Skin of body (tissue), 2 donors: ENCODE measurements at regions not wholly inside any gene's neighbourhood (a gene's known extent, or its start where the extent isn't known, plus 50 kb on each side); places are given as distances from the start of the nearest gene placed in this dataset. TPM values are rescaled to one million over a fixed set of nuclear protein-coding genes. Genes with fewer than 3 reads are reported as not detected.
"Not testable (repeated sequence)": the region's sequence is repeated elsewhere in the genome, so short reads cannot be mapped to it uniquely, and the experiment has no call there.

Experiments
- DNase-seq: peaks from one replicate; lab custom pipeline; 2025; lab: John Stamatoyannopoulos, UW
- small RNA-seq: library from RNA; depleted of rRNA; stranded (forward); fragments of <200 nt; gene quantifications from one replicate; pipeline ENCODE3, GENCODE V24; 2014; ENCODE audit warnings: low replicate concordance

GRCh38 chr15:99826157-99826780, 93.0 kb upstream of the LYSMD4 start:
- no peak for DNase-seq

- no peak for DNase-seq
Measured at GRCh38 chr15:99823346-99823745, 90.1 kb upstream of the LYSMD4 start.

- DNase-seq: no peak
Measured at GRCh38 chr15:99819981-99820718, 86.9 kb upstream of the LYSMD4 start.

- DNase-seq: no peak
Measured at GRCh38 chr15:99818872-99819271, 85.6 kb upstream of the LYSMD4 start.

GRCh38 chr15:99816862-99817261, 83.6 kb upstream of the LYSMD4 start:
- DNase-seq: not testable (repeated sequence)

DNA sequence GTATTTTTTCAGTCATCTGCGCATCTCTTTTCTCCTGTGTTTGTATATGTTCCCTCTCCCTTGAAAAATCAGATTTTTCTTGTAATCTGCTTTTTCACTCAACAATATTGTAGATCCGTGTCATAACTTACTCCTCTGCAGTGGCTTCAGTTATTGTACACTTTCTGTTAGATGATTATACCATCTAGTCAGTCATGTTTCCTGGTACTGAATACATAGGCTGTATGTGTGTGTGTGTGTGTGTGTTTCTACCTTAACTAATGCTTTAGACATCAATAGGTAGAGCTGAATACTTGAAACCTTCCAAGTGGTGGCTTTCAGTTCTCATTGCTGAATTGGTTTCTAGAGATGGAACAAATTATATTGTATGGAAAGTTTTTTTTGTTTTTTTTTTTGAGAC, 77.4 kb upstream of the LYSMD4 start:
- DNase-seq: not testable (repeated sequence)

DNA sequence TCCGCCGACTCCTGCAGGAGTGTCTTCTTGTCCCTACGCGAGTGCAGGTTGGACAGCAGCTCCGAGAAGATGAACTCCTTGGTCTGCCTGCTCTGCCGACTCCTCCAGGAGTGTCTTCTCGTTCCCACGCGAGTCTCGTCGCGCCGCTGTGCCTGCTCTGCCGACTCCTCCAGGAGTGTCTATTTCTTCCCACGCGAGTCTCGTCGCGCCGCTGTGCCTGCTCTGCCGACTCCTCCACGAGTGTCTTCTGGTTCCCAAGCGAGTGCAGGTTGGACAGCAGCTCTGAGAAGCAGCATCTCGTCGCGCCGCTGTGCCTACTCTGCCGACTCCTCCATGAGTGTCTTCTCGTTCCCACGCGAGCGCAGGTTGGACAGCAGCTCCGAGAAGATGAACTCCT, 66.6 kb upstream of the LYSMD4 start:
- not testable (repeated sequence) for DNase-seq

GRCh38 chr15:99799182-99799853, 66.1 kb upstream of the LYSMD4 start:
- DNase-seq: not testable (repeated sequence)

DNA sequence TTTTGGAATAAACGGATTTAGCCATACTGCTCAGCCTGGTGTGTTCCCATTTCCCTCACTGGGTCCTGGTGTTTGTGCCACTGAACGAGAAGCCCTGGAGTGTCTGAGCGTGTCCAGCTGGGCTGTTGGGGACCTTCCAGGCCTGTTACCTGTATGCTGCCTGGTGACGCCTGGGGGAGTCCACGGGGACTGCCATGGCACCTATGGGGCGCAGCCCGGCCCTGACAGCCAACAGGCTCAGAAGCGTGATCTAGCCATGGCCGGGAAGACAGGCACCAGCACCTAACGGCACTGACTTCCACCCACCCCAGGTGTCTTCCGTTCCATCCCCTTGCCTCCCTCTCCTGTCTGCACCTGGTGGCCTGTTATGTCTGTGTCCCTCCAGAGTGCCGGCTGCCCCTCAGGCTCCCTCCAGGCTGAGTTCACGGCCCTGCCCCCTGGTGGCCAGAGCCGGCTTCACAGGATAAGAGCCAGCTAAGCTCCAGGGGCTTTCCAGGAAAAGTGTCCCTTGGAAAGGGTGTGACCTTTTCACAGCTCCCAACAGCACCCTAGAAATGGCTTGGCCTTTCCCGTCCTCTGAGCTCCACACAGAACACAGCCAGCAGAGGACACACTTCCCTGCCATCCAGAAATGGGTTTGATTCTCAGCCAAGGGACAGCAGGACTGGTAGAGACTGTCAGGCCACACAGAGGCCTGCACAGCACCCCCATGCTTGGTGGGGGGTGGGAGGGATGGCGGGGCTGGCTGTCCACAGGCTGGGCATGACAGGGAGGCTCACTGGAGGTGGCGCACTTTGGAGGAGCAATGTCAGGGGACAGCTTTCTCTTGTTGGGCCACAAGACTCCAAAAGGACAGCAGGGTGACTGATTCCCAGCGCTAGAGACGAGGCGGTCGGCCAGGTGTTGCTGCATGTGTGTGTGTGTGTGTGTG, 64.0 kb upstream of the LYSMD4 start:
- not testable (repeated sequence) for DNase-seq

DNA sequence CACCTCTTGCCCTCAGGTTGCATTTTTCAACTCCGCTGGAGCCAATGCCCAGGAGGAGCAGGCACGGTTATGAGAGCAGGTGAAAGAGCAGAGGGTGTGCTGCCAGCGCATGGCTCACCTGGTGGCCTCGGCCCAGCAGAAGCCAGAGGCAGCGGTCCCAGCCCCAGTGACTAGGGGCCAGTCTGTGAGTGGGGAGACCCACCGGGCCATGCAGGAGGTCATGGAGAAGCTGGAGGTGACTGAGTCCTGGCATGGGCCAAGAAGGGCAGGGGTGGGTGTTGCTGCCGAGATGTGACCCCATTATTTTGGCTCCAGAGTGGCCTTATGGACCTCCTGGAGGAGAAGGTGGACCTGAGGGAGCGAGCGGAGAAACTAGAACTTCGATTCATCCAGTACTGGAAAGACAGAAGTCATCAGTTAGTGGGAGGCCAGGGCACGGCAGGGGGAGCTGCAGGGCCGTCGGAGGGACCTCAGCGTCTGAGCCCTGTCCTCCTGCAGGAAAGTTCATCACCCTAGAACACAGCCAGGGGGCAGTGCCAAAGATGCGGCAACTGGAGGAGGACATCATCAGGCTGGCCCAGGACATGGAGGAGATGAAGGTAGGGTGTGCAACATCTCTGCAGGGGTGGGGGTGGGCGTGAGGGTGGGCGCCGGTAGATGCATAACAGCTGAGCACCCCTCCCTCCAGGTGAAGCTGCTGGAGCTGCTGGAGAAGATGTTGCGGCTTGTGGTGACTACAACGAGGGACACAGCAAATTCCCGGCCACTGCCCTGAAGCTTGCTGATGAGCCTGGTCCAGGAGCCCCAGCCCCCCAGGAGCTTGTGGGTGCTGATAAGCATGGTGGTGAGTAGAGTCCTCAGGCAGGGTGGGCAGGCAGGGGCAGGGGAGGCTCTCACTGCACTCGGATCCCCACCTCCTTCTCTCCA, 58.9 kb upstream of the LYSMD4 start:
- DNase-seq: not testable (repeated sequence)

GRCh38 chr15:99790751-99791150, 57.5 kb upstream of the LYSMD4 start:
- not testable (repeated sequence) for DNase-seq

- DNase-seq: no peak
Measured at GRCh38 chr15:99788156-99788555, 54.9 kb upstream of the LYSMD4 start.

DNA sequence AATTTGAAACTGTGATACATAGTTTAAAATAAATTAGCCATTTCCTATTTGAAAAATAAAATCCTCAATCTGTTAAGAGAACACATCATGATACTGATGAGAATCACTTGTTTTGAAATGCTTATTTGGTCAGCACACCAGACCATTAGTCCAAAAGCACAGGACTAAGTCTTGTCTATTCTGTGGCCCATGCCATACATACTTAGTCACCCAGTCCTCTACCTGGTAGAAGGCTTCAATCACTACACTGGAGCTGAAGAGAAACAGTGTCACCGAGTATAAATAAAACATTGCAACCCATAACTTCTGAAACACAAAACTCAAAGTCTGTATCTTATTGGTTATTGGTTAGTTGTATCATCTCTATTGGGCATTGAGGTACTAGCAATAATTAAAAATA, 51.6 kb upstream of the LYSMD4 start:
- not testable (repeated sequence) for DNase-seq

- not testable (repeated sequence) for DNase-seq
Measured at GRCh38 chr15:99783918-99784619, 50.8 kb upstream of the LYSMD4 start.

Small RNAs in the stretch of these regions (small RNA-seq; reads per million reads assigned to genes)
- not detected for gene RN7SL484P
